GM21526 (cell line): ENCODE measurements at regions not wholly inside any gene's neighbourhood (a gene's known extent, or its start where the extent isn't known, plus 50 kb on each side); places are given as distances from the start of the nearest gene placed in this dataset.
"Not testable (repeated sequence)": the region's sequence is repeated elsewhere in the genome, so short reads cannot be mapped to it uniquely, and the experiment has no call there.

Experiments used
- ATAC-seq: cut with Tn5 transposase; IDR thresholded peaks from one replicate; pipeline ENCODE4 v1.9.1; 2021; ENCODE audit warnings: moderate library complexity; ENCODE audit not compliant: unreplicated experiment, low FRiP score

GRCh38 chr13:52565324-52565723 lies 76.9 kb upstream of the HNRNPA1L2 start:
- peak; percentile 88 for ATAC-seq

- ATAC-seq: peak; percentile 66
Observed at GRCh38 chr13:52569904-52570602, 72.2 kb upstream of the HNRNPA1L2 start.

- ATAC-seq: not testable (repeated sequence)
Observed at GRCh38 chr13:52571163-52571562, 71.1 kb upstream of the HNRNPA1L2 start.

- peak; percentile 70 for ATAC-seq
Observed at GRCh38 chr13:52582962-52583361, 59.3 kb upstream of the HNRNPA1L2 start.
